Vagina (tissue), 2 donors: ENCODE measurements at regions not wholly inside any gene's neighbourhood (a gene's known extent, or its start where the extent isn't known, plus 50 kb on each side); places are given as distances from the start of the nearest gene placed in this dataset.

Experiments
- DNase-seq, 2 donors: peaks; one replicate each; pipeline ENCODE4 v3.0.0-alpha.2; 2017; ENCODE audit errors: extremely low spot score in 2 of 2
- H3K27ac ChIP-seq: fragments of 200-600 bp; sonication (generic); one replicate; pipeline ENCODE4 v1.5.1; 2019
- H3K27me3 ChIP-seq: fragments of 200-600 bp; sonication (generic); one replicate; pipeline ENCODE4 v1.5.1; 2019
- H3K36me3 ChIP-seq, 2 donors: fragments of 200-600 bp; sonication (generic); one replicate each; pipeline ENCODE4 v1.5.1; 2017 to 2019
- H3K4me1 ChIP-seq: fragments of 200-600 bp; sonication (generic); one replicate; pipeline ENCODE4 v1.5.1; 2019
- H3K4me3 ChIP-seq, 2 donors: fragments of 200-600 bp; sonication (generic); 1 replicate in 1 of 2; 2 replicates in 1 of 2; pipeline ENCODE4 v1.5.1; 2016 to 2019
- H3K9me3 ChIP-seq: fragments of 200-600 bp; sonication (generic); one replicate; pipeline ENCODE4 v1.5.1; 2019
- POLR2A ChIP-seq, 2 donors: fragments of 450-650 bp; IDR thresholded peaks; one replicate each; pipeline ENCODE4 v1.6.1; 2017; ENCODE audit warnings: antibody characterized with exemption in 2 of 2, mild to moderate bottlenecking in 2 of 2, moderate library complexity in 2 of 2
- POLR2AphosphoS5 ChIP-seq, 2 donors: sonication (generic); formaldehyde crosslinking; IDR thresholded peaks; one replicate each; pipeline ENCODE4 v1.9.0; 2017; ENCODE audit warnings: antibody characterized with exemption in 2 of 2, mild to moderate bottlenecking in 2 of 2, low read depth in 1 of 2; ENCODE audit not compliant: insufficient read depth in 1 of 2
- intact Hi-C: fragments of 100-400 bp; cut with DNase I; formaldehyde crosslinking; loops from one replicate; pipeline ENCODE4 v1.15.1; 2023
- TF ChIP-seq, protein P1 (sequence below), 3 experiments: fragments of 450-650 bp in 2 of 3; fragments of 200-600 bp in 1 of 3; sonication (generic) in 1 of 3; IDR thresholded peaks; one replicate each; pipeline ENCODE4 v1.5.1; 2017 to 2019; ENCODE audit warnings: antibody characterized with exemption in 3 of 3, mild to moderate bottlenecking in 2 of 3, moderate library complexity in 2 of 3

DNA sequence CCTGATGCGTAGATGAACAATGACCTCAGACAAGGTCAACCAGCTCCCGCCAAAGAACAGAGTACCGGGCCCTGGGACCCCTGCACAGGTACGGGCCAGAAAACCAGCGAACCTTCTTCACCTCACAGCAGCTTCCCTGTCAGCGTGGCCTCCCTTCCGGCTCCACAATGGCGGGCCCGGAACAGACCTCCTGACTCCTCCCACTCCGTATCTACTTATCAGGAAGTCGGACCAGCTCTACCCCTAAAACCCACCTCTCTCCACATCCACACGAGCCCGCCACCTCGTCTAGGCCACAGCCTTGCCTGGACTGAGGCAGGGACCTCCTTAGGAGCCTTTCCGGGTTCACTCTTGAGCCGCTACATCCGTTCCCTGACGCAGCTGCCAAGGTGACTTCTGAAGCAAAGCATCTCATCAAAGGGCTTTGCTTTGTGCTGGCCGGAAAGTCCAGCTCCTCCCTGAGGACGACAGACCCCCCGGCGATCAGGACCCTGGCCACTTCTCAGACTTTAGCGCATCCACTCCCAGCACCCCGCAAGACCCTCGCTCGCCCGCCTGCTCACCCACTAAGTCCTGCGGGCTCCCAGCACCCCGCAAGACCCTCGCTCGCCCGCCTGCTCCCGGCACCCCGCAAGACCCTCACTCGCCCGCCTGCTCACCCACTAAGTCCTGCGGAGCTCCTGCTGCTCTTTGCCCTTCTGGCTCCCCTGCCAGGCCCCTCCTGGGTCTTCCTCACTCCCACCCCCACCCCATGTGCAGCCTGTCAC, 308.3 kb upstream of the FOXQ1 start:
- no peak overlapping the region for H3K4me3 ChIP-seq
- H3K27me3 ChIP-seq = no peaks in the 10 kb centered on the region
- H3K4me1 ChIP-seq = no peaks in the 10 kb centered on the region
- TF ChIP-seq POLR2AphosphoS5 (IDR thresholded peaks at IDR 0.05; ENCODE audit: insufficient read depth in 1 of 2, low read depth in 1 of 2) (no peak), POLR2A (IDR thresholded peaks at IDR 0.05) (no peak)
- TF ChIP-seq, protein P1, sequence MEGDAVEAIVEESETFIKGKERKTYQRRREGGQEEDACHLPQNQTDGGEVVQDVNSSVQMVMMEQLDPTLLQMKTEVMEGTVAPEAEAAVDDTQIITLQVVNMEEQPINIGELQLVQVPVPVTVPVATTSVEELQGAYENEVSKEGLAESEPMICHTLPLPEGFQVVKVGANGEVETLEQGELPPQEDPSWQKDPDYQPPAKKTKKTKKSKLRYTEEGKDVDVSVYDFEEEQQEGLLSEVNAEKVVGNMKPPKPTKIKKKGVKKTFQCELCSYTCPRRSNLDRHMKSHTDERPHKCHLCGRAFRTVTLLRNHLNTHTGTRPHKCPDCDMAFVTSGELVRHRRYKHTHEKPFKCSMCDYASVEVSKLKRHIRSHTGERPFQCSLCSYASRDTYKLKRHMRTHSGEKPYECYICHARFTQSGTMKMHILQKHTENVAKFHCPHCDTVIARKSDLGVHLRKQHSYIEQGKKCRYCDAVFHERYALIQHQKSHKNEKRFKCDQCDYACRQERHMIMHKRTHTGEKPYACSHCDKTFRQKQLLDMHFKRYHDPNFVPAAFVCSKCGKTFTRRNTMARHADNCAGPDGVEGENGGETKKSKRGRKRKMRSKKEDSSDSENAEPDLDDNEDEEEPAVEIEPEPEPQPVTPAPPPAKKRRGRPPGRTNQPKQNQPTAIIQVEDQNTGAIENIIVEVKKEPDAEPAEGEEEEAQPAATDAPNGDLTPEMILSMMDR (IDR thresholded peaks at IDR 0.05) = no peak
- no peak for DNase-seq
- H3K27ac ChIP-seq = no peak overlapping the region
- no peaks in the 10 kb centered on the region for H3K9me3 ChIP-seq
- intact Hi-C loops = no loop called here
- H3K36me3 ChIP-seq = no peaks in the 10 kb centered on the region

DNA sequence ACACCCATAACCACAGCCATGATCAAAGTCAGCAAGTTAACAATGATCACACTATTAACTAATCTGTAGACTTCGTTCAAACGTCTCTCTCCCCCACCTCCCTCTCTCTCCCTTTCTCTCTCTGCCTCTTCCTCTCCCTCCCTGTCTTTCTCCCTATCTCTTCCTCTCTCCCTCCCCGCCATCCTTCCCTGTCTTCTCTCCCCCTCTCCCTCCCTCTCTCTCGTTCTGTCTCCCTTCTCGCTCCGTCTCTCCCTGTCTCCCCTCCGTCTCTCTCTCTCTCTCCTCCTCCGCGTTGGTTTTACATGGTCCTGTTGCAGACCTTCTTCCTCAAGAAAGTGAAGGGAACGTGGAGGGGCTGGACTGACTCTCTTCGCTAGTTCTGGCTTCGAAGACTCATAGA, 308.9 kb upstream of the FOXQ1 start:
- Histone ChIP-seq H3K4me1 (no peaks in the 10 kb centered on the region), H3K4me3 (no peak overlapping the region), H3K27ac (no peak overlapping the region), H3K36me3 (no peaks in the 10 kb centered on the region), H3K9me3 (no peaks in the 10 kb centered on the region), H3K27me3 (no peaks in the 10 kb centered on the region)
- intact Hi-C loops = no loop called here
- DNase-seq = no peak
- no peak for TF ChIP-seq POLR2A (IDR thresholded peaks at IDR 0.05)
- TF ChIP-seq POLR2AphosphoS5 (IDR thresholded peaks at IDR 0.05; ENCODE audit: insufficient read depth in 1 of 2, low read depth in 1 of 2) = no peak
- TF ChIP-seq, protein P1 (IDR thresholded peaks at IDR 0.05) = no peak

- no peaks in the 10 kb centered on the region for H3K36me3 ChIP-seq
- H3K27ac ChIP-seq = no peak overlapping the region
- no peak for DNase-seq
- H3K27me3 ChIP-seq = no peaks in the 10 kb centered on the region
- no peak overlapping the region for H3K4me3 ChIP-seq
- H3K4me1 ChIP-seq = no peaks in the 10 kb centered on the region
- intact Hi-C loops = no loop called here
- TF ChIP-seq POLR2AphosphoS5 (IDR thresholded peaks at IDR 0.05; ENCODE audit: insufficient read depth in 1 of 2, low read depth in 1 of 2) (no peak), POLR2A (IDR thresholded peaks at IDR 0.05) (no peak)
- TF ChIP-seq, protein P1 (IDR thresholded peaks at IDR 0.05) = no peak
- no peaks in the 10 kb centered on the region for H3K9me3 ChIP-seq
These were observed 308.9 kb upstream of the EXOC2 start for GRCh38 chr6:1001655-1002349.

DNA sequence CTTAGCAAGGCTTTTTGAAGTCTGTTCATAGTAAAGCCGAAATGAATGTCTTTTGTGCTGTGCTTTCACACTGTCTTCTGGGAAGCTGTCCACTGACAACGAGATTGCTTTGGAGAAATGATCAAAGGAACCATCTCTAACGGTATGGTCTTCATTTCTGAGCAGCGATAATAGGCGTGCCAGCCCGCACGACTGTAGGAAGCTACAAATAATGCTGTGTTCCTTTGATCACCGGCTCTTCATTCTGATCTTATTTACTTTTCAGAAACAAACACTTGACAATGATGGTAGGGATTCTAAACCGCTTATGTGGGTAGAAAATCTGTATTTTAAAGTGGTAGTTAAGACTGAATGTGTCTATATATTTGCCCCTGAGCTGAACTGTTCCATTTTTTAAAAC, 306.6 kb upstream of the EXOC2 start:
- Histone ChIP-seq H3K27ac (no peak overlapping the region), H3K4me3 (no peak overlapping the region), H3K27me3 (no peaks in the 10 kb centered on the region), H3K4me1 (no peaks in the 10 kb centered on the region), H3K36me3 (no peaks in the 10 kb centered on the region), H3K9me3 (no peaks in the 10 kb centered on the region)
- intact Hi-C loops = no loop called here
- TF ChIP-seq, protein P1 (IDR thresholded peaks at IDR 0.05) = no peak
- TF ChIP-seq POLR2A (IDR thresholded peaks at IDR 0.05) (no peak), POLR2AphosphoS5 (IDR thresholded peaks at IDR 0.05; ENCODE audit: insufficient read depth in 1 of 2, low read depth in 1 of 2) (no peak)
- DNase-seq = no peak

DNA sequence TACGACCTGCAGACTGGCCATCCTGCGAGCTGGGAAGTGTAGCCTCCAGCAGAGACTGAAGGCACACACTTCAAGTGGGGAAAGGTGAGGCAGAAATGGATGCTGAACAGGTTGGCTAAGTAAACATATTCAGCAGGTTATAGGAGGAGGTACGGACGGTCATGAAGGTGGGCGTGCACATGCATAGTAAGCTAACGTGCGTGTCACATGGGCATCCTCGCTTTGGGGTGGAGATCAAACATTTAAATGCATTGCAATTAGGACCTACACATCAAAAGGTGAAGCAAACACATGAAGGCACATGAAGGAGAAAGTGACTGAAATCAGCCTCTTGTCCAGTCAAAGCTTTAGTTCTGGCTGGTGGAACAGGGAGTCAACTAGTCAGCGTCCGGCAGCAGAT, 305.6 kb upstream of the EXOC2 start:
- intact Hi-C loops = no loop called here
- Histone ChIP-seq H3K4me3 (no peak overlapping the region), H3K9me3 (no peaks in the 10 kb centered on the region), H3K27ac (no peak overlapping the region), H3K36me3 (no peaks in the 10 kb centered on the region), H3K4me1 (no peaks in the 10 kb centered on the region), H3K27me3 (no peaks in the 10 kb centered on the region)
- DNase-seq = no peak
- TF ChIP-seq POLR2AphosphoS5 (IDR thresholded peaks at IDR 0.05; ENCODE audit: insufficient read depth in 1 of 2, low read depth in 1 of 2) (no peak), POLR2A (IDR thresholded peaks at IDR 0.05) (no peak)
- TF ChIP-seq, protein P1 (IDR thresholded peaks at IDR 0.05) = no peak
